Caco-2 (cell line): ENCODE measurements at regions not wholly inside any gene's neighbourhood (a gene's known extent, or its start where the extent isn't known, plus 50 kb on each side); places are given as distances from the start of the nearest gene placed in this dataset.

Experiments
- BruUV-seq: library from RNA; stranded (reverse); fragments of 400-500 nt; replicated peaks from 2 replicates; lab custom pipeline; 2021; lab: Mats Ljungman, UMichigan
- CTCF ChIA-PET: fragments of 300-600 bp; sonication (Branson Sonifier 250); formaldehyde crosslinking; loops from one replicate; lab custom pipeline; 2022; ENCODE audit warnings: antibody characterized with exemption; lab: Charles Lee
- POLR2A ChIA-PET: fragments of 300-600 bp; sonication (Branson Sonifier 250); formaldehyde crosslinking; loops from one replicate; lab custom pipeline; 2022; ENCODE audit warnings: antibody characterized with exemption; lab: Charles Lee
- DNase-seq, 2 experiments: peaks; one replicate each; pipeline versions ENCODE4 v3.0.0 to v3.0.0-alpha.2; 2020 to 2022
- H3K27me3 ChIP-seq: replicated peaks from 2 replicates; pipeline ENCODE4 v1.6.0; 2011; ENCODE audit warnings: low read length; ENCODE audit not compliant: control insufficient read depth, insufficient read depth
- H3K36me3 ChIP-seq: 2 replicates; pipeline ENCODE4 v1.5.1; 2011; ENCODE audit warnings: low read length; ENCODE audit not compliant: control insufficient read depth, insufficient read depth
- H3K4me1 ChIP-seq: fragments of 250-450 bp; sonication (Bioruptor Pico); 2 replicates; pipeline ENCODE4 v1.5.1; 2020; ENCODE audit warnings: mild to moderate bottlenecking
- H3K4me3 ChIP-seq: 2 replicates; pipeline ENCODE4 v1.5.1; 2011; ENCODE audit warnings: low read depth, mild to moderate bottlenecking, control low read depth, low read length
- H3K9me3 ChIP-seq: fragments of 250-450 bp; sonication (Bioruptor Pico); 2 replicates; pipeline ENCODE4 v1.5.1; 2020; ENCODE audit warnings: mild to moderate bottlenecking, moderate library complexity
- H3K27ac Mint-ChIP-seq: one replicate; pipeline ENCODE4 v1.8.0; 2022; ENCODE audit warnings: mixed read lengths; ENCODE audit not compliant: unreplicated experiment
- H3K27me3 Mint-ChIP-seq: one replicate; pipeline ENCODE4 v1.8.0; 2022; ENCODE audit warnings: mixed read lengths; ENCODE audit not compliant: insufficient read depth, unreplicated experiment
- H3K36me3 Mint-ChIP-seq: one replicate; pipeline ENCODE4 v1.8.0; 2022; ENCODE audit warnings: mild to moderate bottlenecking, mixed read lengths; ENCODE audit not compliant: insufficient read depth, unreplicated experiment
- H3K4me1 Mint-ChIP-seq: one replicate; pipeline ENCODE4 v1.8.0; 2022; ENCODE audit warnings: low read depth, mixed read lengths; ENCODE audit not compliant: unreplicated experiment
- H3K4me3 Mint-ChIP-seq: one replicate; pipeline ENCODE4 v1.8.0; 2022; ENCODE audit warnings: mild to moderate bottlenecking, moderate library complexity, mixed read lengths; ENCODE audit not compliant: unreplicated experiment
- H3K9me3 Mint-ChIP-seq: one replicate; pipeline ENCODE4 v1.8.0; 2022; ENCODE audit warnings: mixed read lengths; ENCODE audit not compliant: unreplicated experiment
- intact Hi-C: fragments of 100-400 bp; cut with micrococcal nuclease; formaldehyde crosslinking; loops from one replicate; pipeline ENCODE4 v1.10.0; 2022; ENCODE audit not compliant: unreplicated experiment
- TF ChIP-seq, protein P1 (sequence below), 2 experiments: fragments of 200-600 bp in 1 of 2; IDR thresholded peaks; 1 replicate in 1 of 2; 2 replicates in 1 of 2; pipeline versions ENCODE4 v1.5.1 to v1.8.0; 2011 to 2022; ENCODE audit warnings: antibody characterized with exemption in 1 of 2, control low read depth in 1 of 2, inconsistent platforms in 1 of 2, low read depth in 1 of 2, low read length in 1 of 2, mild to moderate bottlenecking in 1 of 2, moderate library complexity in 1 of 2; ENCODE audit not compliant: insufficient read depth in 1 of 2, severe bottlenecking in 1 of 2, unreplicated experiment in 1 of 2

DNA sequence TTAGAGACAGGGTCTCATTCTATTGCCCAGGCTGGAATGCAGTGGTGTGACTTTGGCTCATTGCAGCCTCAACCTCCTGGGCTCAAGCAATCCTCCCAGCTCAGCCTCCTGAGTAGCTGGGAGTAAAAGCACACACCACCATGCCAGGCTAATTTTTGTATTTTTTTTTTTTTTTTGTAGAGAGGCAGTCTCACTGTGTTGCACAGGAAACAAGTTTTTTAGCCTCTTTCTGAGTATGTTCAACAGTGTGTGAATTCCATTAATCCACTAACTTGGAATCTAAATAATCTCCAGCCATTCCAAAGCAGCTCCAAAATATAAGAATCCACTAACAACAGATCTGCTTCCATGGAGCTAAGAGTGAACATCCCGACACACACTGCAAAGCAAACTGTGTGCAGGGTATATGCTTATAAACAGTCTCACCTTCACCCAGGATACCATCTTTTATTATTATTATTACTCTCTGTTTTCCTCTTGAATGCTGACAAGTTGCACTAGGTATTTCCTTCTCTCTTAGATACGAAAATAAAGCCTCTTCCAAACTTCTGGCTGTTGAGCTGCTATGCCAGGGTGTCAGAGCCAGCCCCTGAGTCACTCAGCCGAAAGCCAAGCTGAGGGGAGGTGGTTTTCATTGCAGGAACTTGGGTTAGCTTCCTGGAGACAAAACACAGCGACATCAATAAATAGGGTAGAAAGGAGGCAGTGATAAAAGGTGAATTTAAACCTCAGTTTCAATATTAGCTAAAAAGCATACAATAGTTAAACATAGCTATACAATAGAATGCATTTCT lies 264.9 kb downstream of the HIVEP2 start:
- Histone ChIP-seq H3K27me3 (no peaks in the 10 kb centered on the region), H3K4me3 (no peak overlapping the region), H3K4me1 (no peaks in the 10 kb centered on the region), H3K9me3 (no peaks in the 10 kb centered on the region), H3K36me3 (no peaks in the 10 kb centered on the region)
- Mint-ChIP-seq H3K27ac (no peak overlapping the region), H3K9me3 (no peaks in the 10 kb centered on the region), H3K4me3 (no peak overlapping the region), H3K36me3 (no peaks in the 10 kb centered on the region), H3K27me3 (peaks cover 27% of the 10 kb centered on the region), H3K4me1 (no peaks in the 10 kb centered on the region)
- CTCF ChIA-PET, result no interaction called here
- intact Hi-C loops, result no loop called here
- DNase-seq, result no peak
- POLR2A ChIA-PET, result no interaction called here
- TF ChIP-seq, protein P1, sequence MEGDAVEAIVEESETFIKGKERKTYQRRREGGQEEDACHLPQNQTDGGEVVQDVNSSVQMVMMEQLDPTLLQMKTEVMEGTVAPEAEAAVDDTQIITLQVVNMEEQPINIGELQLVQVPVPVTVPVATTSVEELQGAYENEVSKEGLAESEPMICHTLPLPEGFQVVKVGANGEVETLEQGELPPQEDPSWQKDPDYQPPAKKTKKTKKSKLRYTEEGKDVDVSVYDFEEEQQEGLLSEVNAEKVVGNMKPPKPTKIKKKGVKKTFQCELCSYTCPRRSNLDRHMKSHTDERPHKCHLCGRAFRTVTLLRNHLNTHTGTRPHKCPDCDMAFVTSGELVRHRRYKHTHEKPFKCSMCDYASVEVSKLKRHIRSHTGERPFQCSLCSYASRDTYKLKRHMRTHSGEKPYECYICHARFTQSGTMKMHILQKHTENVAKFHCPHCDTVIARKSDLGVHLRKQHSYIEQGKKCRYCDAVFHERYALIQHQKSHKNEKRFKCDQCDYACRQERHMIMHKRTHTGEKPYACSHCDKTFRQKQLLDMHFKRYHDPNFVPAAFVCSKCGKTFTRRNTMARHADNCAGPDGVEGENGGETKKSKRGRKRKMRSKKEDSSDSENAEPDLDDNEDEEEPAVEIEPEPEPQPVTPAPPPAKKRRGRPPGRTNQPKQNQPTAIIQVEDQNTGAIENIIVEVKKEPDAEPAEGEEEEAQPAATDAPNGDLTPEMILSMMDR (IDR thresholded peaks at IDR 0.05; ENCODE audit: insufficient read depth in 1 of 2, low read depth in 1 of 2, low read length in 1 of 2, severe bottlenecking in 1 of 2, unreplicated experiment in 1 of 2), result no peak
- no TSS peak for BruUV-seq

DNA sequence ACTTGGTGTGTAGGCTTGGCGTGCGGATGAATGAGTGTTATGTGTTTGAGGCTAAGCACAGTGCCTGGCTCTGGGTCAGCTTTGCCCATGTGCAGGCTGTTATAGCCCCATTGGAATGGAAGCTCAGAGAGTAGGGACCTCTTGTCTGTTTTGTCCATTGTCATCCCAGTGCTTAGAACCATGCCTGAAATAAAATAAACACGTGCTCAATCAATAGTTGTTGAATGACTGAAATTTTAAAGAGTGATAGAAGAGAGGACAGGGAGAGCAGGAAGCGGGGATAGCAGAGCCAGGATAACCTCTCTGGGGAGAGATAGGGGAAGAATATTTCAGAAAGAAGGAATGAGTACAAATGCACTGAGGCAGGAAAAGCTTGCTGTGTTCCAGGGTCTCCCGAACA lies 263.9 kb downstream of the HIVEP2 start:
- Mint-ChIP-seq H3K36me3 (no peaks in the 10 kb centered on the region), H3K9me3 (no peaks in the 10 kb centered on the region), H3K4me1 (no peaks in the 10 kb centered on the region), H3K27me3 (peaks cover 25% of the 10 kb centered on the region), H3K4me3 (no peak overlapping the region), H3K27ac (no peak overlapping the region)
- Histone ChIP-seq H3K36me3 (no peaks in the 10 kb centered on the region), H3K4me1 (no peaks in the 10 kb centered on the region), H3K9me3 (no peaks in the 10 kb centered on the region), H3K27me3 (no peaks in the 10 kb centered on the region), H3K4me3 (no peak overlapping the region)
- POLR2A ChIA-PET, result no interaction called here
- TF ChIP-seq, protein P1 (IDR thresholded peaks at IDR 0.05; ENCODE audit: insufficient read depth in 1 of 2, low read depth in 1 of 2, low read length in 1 of 2, severe bottlenecking in 1 of 2, unreplicated experiment in 1 of 2), result no peak
- BruUV-seq, result no TSS peak
- CTCF ChIA-PET, result no interaction called here
- no peak for DNase-seq
- intact Hi-C loops, result no loop called here

DNA sequence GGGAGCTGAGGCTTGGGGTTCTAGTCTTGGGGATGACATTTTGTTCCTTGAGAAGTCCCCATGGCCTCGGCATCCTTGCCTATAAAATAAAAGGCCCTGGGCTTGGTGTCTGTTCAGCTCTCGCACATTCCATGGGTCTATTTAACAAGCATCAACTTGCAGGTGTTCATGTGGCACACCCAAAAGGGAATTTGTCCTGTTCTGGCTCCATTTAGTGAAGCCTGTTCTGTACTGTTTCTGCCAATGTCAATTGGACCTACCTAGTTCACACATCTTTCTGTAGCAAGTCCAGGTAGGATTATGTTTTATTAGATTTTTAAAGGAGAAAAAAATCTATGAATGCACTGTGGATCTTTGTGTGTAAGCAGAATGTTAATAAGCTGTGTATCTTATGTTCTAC lies 262.0 kb downstream of the HIVEP2 start:
- Mint-ChIP-seq H3K27me3 (peaks cover 25% of the 10 kb centered on the region), H3K27ac (no peak overlapping the region), H3K9me3 (no peaks in the 10 kb centered on the region), H3K4me1 (no peaks in the 10 kb centered on the region), H3K36me3 (no peaks in the 10 kb centered on the region), H3K4me3 (no peak overlapping the region)
- Histone ChIP-seq H3K9me3 (no peaks in the 10 kb centered on the region), H3K4me1 (no peaks in the 10 kb centered on the region), H3K4me3 (no peak overlapping the region), H3K36me3 (no peaks in the 10 kb centered on the region), H3K27me3 (no peaks in the 10 kb centered on the region)
- DNase-seq, result no peak
- intact Hi-C loops, result no loop called here
- ChIA-PET CTCF (no interaction called here), POLR2A (no interaction called here)
- TF ChIP-seq, protein P1 (IDR thresholded peaks at IDR 0.05; ENCODE audit: insufficient read depth in 1 of 2, low read depth in 1 of 2, low read length in 1 of 2, severe bottlenecking in 1 of 2, unreplicated experiment in 1 of 2), result no peak
- no TSS peak for BruUV-seq
